Effector memory CD8-positive, alpha-beta T cell (primary cell): ENCODE measurements at regions not wholly inside any gene's neighbourhood (a gene's known extent, or its start where the extent isn't known, plus 50 kb on each side); places are given as distances from the start of the nearest gene placed in this dataset.
"Not testable (repeated sequence)": the region's sequence is repeated elsewhere in the genome, so short reads cannot be mapped to it uniquely, and the experiment has no call there.

Experiments
- ATAC-seq: fragments of 150-1000 bp; cut with Tn5 transposase; replicated peaks from 2 replicates; pipeline ENCODE4 v1.10.0; 2021; ENCODE audit warnings: mild to moderate bottlenecking, moderate library complexity
- DNase-seq, 3 experiments: peaks; one replicate each; pipeline ENCODE4 v3.0.0; 2021
- H3K27ac Mint-ChIP-seq, 2 donors: one replicate each; pipeline ENCODE4 v1.8.0; 2022; ENCODE audit warnings: mild to moderate bottlenecking in 2 of 2, mixed read lengths in 2 of 2, moderate library complexity in 2 of 2
- H3K27me3 Mint-ChIP-seq, 2 donors: one replicate each; pipeline ENCODE4 v1.8.0; 2022; ENCODE audit warnings: mixed read lengths in 2 of 2
- H3K36me3 Mint-ChIP-seq: one replicate; pipeline ENCODE4 v1.8.0; 2022; ENCODE audit warnings: mild to moderate bottlenecking, moderate library complexity, mixed read lengths; ENCODE audit not compliant: insufficient read depth
- H3K4me1 Mint-ChIP-seq, 2 donors: one replicate each; pipeline ENCODE4 v1.8.0; 2022; ENCODE audit warnings: low read depth in 2 of 2, mixed read lengths in 2 of 2
- H3K4me3 Mint-ChIP-seq, 2 donors: one replicate each; pipeline ENCODE4 v1.8.0; 2022; ENCODE audit warnings: mild to moderate bottlenecking in 2 of 2, mixed read lengths in 2 of 2, moderate library complexity in 2 of 2
- H3K9me3 Mint-ChIP-seq, 2 donors: one replicate each; pipeline ENCODE4 v1.8.0; 2022; ENCODE audit warnings: mixed read lengths in 2 of 2

GRCh38 chr15:20473465-20473864 is 68.1 kb downstream of the GOLGA6L6 start:
- H3K9me3 Mint-ChIP-seq, H3K27ac Mint-ChIP-seq, H3K4me1 Mint-ChIP-seq, H3K36me3 Mint-ChIP-seq, H3K27me3 Mint-ChIP-seq, DNase-seq, H3K4me3 Mint-ChIP-seq, ATAC-seq: not testable (repeated sequence)

- not testable (repeated sequence) for H3K27ac Mint-ChIP-seq, H3K4me1 Mint-ChIP-seq, H3K27me3 Mint-ChIP-seq, ATAC-seq, H3K4me3 Mint-ChIP-seq, DNase-seq, H3K9me3 Mint-ChIP-seq, H3K36me3 Mint-ChIP-seq
Observed at GRCh38 chr15:20472983-20473382, 68.6 kb downstream of the GOLGA6L6 start.

- H3K27me3 Mint-ChIP-seq, H3K9me3 Mint-ChIP-seq, H3K36me3 Mint-ChIP-seq, DNase-seq, H3K27ac Mint-ChIP-seq, ATAC-seq, H3K4me3 Mint-ChIP-seq, H3K4me1 Mint-ChIP-seq: not testable (repeated sequence)
Observed at GRCh38 chr15:20470810-20471209, 70.8 kb downstream of the GOLGA6L6 start.

- H3K4me3 Mint-ChIP-seq, H3K36me3 Mint-ChIP-seq, H3K4me1 Mint-ChIP-seq, ATAC-seq, H3K27me3 Mint-ChIP-seq, H3K27ac Mint-ChIP-seq, DNase-seq, H3K9me3 Mint-ChIP-seq: not testable (repeated sequence)
Observed at GRCh38 chr15:20441138-20441537, 100.5 kb downstream of the GOLGA6L6 start.

- not testable (repeated sequence) for DNase-seq, H3K27ac Mint-ChIP-seq, H3K27me3 Mint-ChIP-seq, H3K9me3 Mint-ChIP-seq, H3K4me3 Mint-ChIP-seq, ATAC-seq, H3K4me1 Mint-ChIP-seq, H3K36me3 Mint-ChIP-seq
Observed at GRCh38 chr15:20440390-20440789, 101.2 kb downstream of the GOLGA6L6 start.

- H3K36me3 Mint-ChIP-seq, H3K4me1 Mint-ChIP-seq, H3K4me3 Mint-ChIP-seq, ATAC-seq, DNase-seq, H3K27ac Mint-ChIP-seq, H3K9me3 Mint-ChIP-seq, H3K27me3 Mint-ChIP-seq: not testable (repeated sequence)
Observed at GRCh38 chr15:20439111-20439510, 102.5 kb downstream of the GOLGA6L6 start.

GRCh38 chr15:20438255-20438654 is 103.3 kb downstream of the GOLGA6L6 start:
- not testable (repeated sequence) for DNase-seq, ATAC-seq, H3K4me1 Mint-ChIP-seq, H3K36me3 Mint-ChIP-seq, H3K4me3 Mint-ChIP-seq, H3K27ac Mint-ChIP-seq, H3K27me3 Mint-ChIP-seq, H3K9me3 Mint-ChIP-seq

- H3K9me3 Mint-ChIP-seq, H3K36me3 Mint-ChIP-seq, ATAC-seq, H3K4me1 Mint-ChIP-seq, DNase-seq, H3K4me3 Mint-ChIP-seq, H3K27me3 Mint-ChIP-seq, H3K27ac Mint-ChIP-seq: not testable (repeated sequence)
Observed at GRCh38 chr15:20433468-20433867, 108.1 kb downstream of the GOLGA6L6 start.

GRCh38 chr15:20430495-20430894 is 111.1 kb downstream of the GOLGA6L6 start:
- H3K27ac Mint-ChIP-seq, H3K4me3 Mint-ChIP-seq, ATAC-seq, H3K4me1 Mint-ChIP-seq, H3K27me3 Mint-ChIP-seq, H3K9me3 Mint-ChIP-seq, H3K36me3 Mint-ChIP-seq, DNase-seq: not testable (repeated sequence)

GRCh38 chr15:20420710-20421109 is 120.9 kb downstream of the GOLGA6L6 start:
- H3K4me1 Mint-ChIP-seq, H3K36me3 Mint-ChIP-seq, H3K4me3 Mint-ChIP-seq, ATAC-seq, H3K27ac Mint-ChIP-seq, H3K9me3 Mint-ChIP-seq, DNase-seq: not testable (repeated sequence)
- H3K27me3 Mint-ChIP-seq = peaks cover 7 to 18% of the 10 kb centered on the region in 2 donors

GRCh38 chr15:20416618-20417017 is 125.0 kb downstream of the GOLGA6L6 start:
- peaks cover 21 to 27% of the 10 kb centered on the region in 2 donors for H3K27me3 Mint-ChIP-seq
- not testable (repeated sequence) for H3K36me3 Mint-ChIP-seq, H3K4me1 Mint-ChIP-seq, H3K9me3 Mint-ChIP-seq, H3K4me3 Mint-ChIP-seq, H3K27ac Mint-ChIP-seq, DNase-seq, ATAC-seq

- H3K36me3 Mint-ChIP-seq, H3K9me3 Mint-ChIP-seq, ATAC-seq, H3K27me3 Mint-ChIP-seq, H3K4me3 Mint-ChIP-seq, H3K4me1 Mint-ChIP-seq, DNase-seq, H3K27ac Mint-ChIP-seq: not testable (repeated sequence)
Observed at GRCh38 chr15:20409667-20410198, 131.9 kb downstream of the GOLGA6L6 start.

- no peaks in the 10 kb centered on the region for H3K9me3 Mint-ChIP-seq
- no peak overlapping the region for H3K4me3 Mint-ChIP-seq
- no peak overlapping the region for H3K27ac Mint-ChIP-seq
- no peak for DNase-seq
- no peak for ATAC-seq
- H3K36me3 Mint-ChIP-seq = no peaks in the 10 kb centered on the region
- peaks cover 0 to 2% of the 10 kb centered on the region in 2 donors for H3K27me3 Mint-ChIP-seq
- H3K4me1 Mint-ChIP-seq = no peaks in the 10 kb centered on the region
Observed at GRCh38 chr15:20409247-20409646, 132.4 kb downstream of the GOLGA6L6 start.

- Mint-ChIP-seq H3K36me3 (no peaks in the 10 kb centered on the region), H3K9me3 (no peaks in the 10 kb centered on the region), H3K27ac (no peak overlapping the region), H3K27me3 (no peaks in the 10 kb centered on the region), H3K4me1 (no peaks in the 10 kb centered on the region), H3K4me3 (no peak overlapping the region)
- DNase-seq = no peak
- no peak for ATAC-seq
Observed at GRCh38 chr15:20407553-20407952, 134.0 kb downstream of the GOLGA6L6 start.

GRCh38 chr15:20404571-20404970 is 137.0 kb downstream of the GOLGA6L6 start:
- H3K36me3 Mint-ChIP-seq, H3K4me3 Mint-ChIP-seq, DNase-seq, H3K4me1 Mint-ChIP-seq, ATAC-seq, H3K9me3 Mint-ChIP-seq, H3K27ac Mint-ChIP-seq, H3K27me3 Mint-ChIP-seq: not testable (repeated sequence)
